Stimulated activated CD4-positive, alpha-beta T cell treated with anti-CD3 and anti-CD28 coated beads, Interleukin-4, amount 100 ng/mL, for 24 hours (primary cell): ENCODE measurements at regions not wholly inside any gene's neighbourhood (a gene's known extent, or its start where the extent isn't known, plus 50 kb on each side); places are given as distances from the start of the nearest gene placed in this dataset.

Experiments used
- DNase-seq: peaks from one replicate; pipeline ENCODE4 v3.0.0-alpha.2; 2020

DNA sequence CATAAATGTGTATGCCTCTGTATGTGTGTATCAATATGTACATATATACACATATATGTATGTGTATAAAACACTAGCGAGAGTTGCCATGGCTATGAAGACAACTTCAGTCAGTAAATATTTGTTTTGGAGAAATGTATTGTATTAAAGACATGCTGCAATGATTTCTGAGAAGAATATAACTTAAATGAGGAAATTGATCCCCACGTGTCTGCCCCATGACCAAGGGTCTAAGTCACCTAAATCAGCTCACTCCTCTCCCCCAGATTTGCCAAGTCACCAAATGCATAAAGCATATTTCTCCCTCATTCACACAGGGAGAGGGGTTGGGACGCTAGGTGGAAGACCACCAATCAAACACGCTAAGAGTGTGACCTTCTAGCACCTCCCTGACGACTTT is 58.3 kb upstream of the LYST start:
- DNase-seq, result no peak

DNA sequence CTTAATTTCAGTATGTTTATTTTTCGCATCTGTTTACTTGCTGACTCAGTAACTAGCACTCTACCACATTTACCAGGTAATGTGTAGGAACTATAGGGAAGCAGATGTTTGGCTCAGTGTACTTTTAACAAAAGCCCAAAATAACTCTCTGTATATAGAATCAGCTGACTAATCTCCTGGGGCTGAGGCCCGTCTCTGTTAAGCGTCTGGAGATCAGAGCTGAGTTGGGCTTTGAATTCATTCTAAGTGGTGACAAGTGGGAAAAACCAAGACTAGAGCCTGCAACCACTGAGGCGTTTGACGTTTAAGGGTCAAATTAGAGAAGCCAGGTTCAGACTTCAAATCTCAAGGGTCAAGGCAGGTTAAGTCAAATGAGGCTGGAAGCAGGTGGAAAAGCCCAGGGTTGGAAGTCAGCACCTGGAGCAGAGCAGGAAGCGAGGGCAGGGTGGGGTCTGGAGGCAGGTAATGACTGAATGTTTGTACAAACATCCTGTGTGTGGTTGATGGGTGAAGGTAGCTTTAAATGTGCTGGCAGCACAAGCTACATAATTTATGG is 56.8 kb upstream of the LYST start:
- no peak for DNase-seq

DNA sequence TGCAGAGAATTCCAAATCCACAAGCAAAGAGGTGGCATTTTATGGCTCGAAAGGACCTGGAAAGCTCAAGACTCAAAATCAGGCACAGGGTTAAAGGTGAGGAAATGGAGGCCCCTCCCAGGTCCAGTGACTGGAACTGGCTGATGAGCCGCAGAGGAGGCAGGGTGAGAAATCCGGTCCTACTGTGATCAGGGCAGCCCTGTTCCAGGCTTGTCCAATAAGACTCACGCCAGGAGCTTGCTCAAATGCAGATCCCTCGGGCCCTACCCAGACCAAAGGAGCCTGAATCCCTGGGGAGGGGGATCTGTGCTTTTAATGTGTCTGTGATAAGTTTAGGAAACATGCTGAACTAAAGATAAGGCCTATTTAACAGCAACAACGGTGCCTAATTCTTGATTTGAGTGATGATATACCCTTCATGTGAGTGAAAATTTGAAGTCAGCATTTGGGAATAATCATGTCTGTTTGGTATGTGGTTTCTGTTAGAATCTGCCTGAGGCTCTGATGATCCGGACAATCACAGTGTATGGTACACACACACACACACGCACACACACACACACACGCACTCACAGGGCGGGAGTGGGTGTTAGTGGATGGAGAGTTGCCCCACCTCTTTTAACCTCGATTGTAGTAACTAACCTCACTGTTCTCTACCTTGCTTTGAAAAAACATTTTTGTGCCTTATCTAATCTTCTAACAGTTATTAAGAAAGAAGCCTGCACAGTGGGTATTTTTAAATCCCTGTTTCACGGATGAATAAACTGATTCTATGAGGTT is 54.1 kb upstream of the LYST start:
- DNase-seq, result no peak

DNA sequence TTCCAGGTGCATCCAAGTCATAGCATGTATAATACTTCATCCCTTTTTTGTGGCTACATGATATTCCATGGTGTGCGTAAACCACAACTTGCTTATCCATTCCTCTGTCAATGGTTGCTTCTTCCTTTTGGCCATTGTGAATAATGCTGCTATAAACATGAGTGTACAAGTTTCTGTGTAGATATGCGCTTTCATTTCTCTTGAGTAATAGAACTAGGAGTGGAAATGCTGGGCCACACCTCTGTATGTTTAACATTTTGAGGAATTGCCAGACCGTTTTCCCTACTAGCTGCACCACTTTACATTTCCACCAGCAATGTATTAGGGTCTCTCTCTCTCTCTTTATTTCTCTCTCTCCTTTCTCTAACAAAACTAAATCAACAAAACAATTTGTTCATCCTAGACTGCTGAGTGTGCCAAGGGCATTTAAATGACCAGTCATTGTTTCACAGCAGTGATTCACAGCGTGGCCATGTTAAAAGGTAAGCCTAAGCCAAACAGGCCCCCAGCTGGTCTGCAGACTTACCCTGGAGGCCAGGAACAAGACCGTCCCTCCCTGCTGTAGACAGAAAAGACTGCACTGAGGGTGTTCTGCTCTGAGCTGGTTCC is 53.2 kb upstream of the LYST start:
- DNase-seq, result no peak

DNA sequence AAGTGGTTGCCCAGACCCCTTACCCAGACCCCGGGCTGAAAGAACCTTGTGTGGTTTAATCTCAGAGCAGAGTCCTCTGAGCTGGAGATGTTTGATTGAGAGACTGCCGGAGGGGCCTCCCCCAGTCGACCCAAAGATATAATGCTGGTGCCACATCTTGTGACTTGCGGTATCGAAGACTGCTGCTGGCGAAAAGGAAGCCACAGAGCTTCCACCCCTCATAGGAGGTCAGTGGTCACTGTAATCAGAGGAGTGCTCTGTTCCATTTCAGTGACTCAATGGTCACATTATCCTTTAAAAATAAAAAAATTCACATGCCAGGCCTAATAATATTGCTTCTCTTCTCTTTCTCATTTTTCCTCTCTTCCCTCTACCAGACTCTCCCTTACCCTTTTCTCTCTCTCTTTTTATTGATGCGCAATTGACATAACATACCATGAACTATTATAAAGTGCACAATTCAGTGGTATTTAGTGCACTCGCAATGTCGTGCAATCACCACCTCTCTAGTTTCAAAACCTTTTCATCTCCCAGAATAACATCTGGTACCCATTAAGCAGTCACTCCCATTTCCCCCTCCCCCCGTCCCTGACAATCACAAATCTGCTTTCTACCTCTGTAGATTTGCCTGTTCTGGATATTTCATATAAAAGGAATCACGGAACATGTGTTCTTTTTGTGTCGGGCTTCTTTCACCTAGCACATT is 52.6 kb upstream of the LYST start:
- no peak for DNase-seq

DNA sequence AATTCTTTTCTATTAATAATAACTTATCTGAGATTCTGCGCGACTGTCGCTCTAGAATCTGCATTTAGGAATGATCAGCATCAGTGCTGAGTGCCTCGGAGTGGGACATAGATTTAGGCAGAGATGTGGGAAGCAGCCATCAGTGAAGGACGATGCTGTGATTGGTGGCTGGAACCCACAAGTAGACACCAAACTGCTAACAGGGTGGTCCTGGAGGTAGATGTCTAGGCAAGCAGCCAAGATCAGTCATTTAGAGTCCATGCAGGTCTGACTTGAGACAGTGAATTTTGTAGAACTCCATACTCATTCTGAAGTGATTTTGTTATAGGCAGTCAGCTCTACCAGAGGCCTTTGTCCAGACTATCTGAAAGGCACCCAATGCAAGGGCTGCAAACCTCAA is 51.8 kb upstream of the LYST start:
- DNase-seq, result no peak

DNA sequence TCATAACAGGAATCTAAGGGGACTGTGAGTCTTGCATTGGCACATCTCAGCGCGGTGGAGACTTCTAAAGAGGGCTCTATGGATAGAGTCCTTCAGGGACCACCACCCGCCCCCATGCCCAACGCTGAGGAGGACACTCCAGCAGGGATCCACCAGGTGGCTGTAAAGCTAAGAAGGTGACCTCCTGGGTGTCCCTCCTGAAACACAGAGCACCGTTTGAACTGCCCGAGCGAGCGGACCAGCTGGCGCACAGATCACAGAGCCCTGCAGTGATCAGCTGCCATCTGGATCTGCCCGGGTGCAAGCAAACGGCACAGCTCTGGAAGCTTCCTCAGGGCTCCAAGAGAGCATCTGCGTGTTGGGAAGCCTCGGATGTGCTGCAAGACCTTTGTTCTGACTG is 51.3 kb upstream of the LYST start:
- DNase-seq, result no peak

DNA sequence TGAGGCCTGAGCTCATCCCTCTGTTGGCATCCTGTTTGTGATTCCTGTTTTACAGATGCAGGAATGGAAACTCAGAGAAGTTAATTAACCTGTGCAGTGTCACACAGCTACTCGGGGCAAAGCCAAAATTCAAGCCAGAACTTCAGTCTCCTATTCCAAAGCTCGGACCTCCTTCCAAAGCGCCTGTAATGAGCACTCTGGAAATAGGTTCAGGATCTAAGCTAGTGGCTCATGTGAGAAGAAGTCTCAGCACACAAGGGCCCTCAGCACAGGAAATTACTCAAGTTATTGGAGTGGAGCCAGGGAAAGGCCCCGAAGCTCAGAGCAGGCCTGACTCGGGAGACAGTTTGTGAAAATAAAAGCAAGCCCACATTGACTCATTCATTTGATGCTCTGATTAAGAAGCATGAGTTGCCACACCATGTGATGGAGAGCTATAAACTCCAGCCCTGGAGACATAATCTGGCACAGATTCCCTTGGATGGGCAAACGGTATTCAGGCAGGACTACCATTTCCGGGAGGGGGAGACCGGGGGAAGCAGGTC is 50.6 kb upstream of the LYST start:
- DNase-seq, result peak; percentile 80
